Skin epidermis (tissue), 12 donors: ENCODE measurements at regions not wholly inside any gene's neighbourhood (a gene's known extent, or its start where the extent isn't known, plus 50 kb on each side); places are given as distances from the start of the nearest gene placed in this dataset.
"Not testable (repeated sequence)": the region's sequence is repeated elsewhere in the genome, so short reads cannot be mapped to it uniquely, and the experiment has no call there.

Source experiments
- H3K27ac ChIP-seq, 21 experiments: fragments of 200-600 bp; sonication (generic) in 11 of 21; one replicate each; pipeline ENCODE4 v1.5.0; 2020; ENCODE audit warnings: mild to moderate bottlenecking in 3 of 21, inconsistent platforms in 2 of 21, moderate library complexity in 2 of 21
- H3K4me3 ChIP-seq, 7 experiments: fragments of 200-600 bp; sonication (generic) in 2 of 7; one replicate each; pipeline ENCODE4 v1.5.0; 2020; ENCODE audit warnings: inconsistent platforms in 2 of 7, mild to moderate bottlenecking in 2 of 7, moderate library complexity in 1 of 7

- no peak overlapping the region for H3K4me3 ChIP-seq
- no peak overlapping the region for H3K27ac ChIP-seq
Measured at GRCh38 chr11:81866896-81867295, 866.8 kb downstream of the FAM181B start.

- H3K27ac ChIP-seq, result no peak overlapping the region
- H3K4me3 ChIP-seq, result no peak overlapping the region
Measured at GRCh38 chr11:81857386-81857785, 876.3 kb downstream of the FAM181B start.

- Histone ChIP-seq H3K27ac (no peak overlapping the region), H3K4me3 (no peak overlapping the region)
Measured at GRCh38 chr11:81853791-81854190, 879.9 kb downstream of the FAM181B start.

GRCh38 chr11:81852896-81853295, 880.8 kb downstream of the FAM181B start:
- H3K27ac ChIP-seq, result no peak overlapping the region
- no peak overlapping the region for H3K4me3 ChIP-seq

- Histone ChIP-seq H3K27ac (no peak overlapping the region), H3K4me3 (no peak overlapping the region)
Measured at GRCh38 chr11:81840380-81840779, 893.3 kb downstream of the FAM181B start.

- Histone ChIP-seq H3K27ac (no peak overlapping the region), H3K4me3 (no peak overlapping the region)
Measured at GRCh38 chr11:81839976-81840375, 893.7 kb downstream of the FAM181B start.

GRCh38 chr11:81839016-81839415, 894.6 kb downstream of the FAM181B start:
- Histone ChIP-seq H3K27ac (no peak overlapping the region), H3K4me3 (no peak overlapping the region)

- Histone ChIP-seq H3K4me3 (no peak overlapping the region), H3K27ac (no peak overlapping the region)
Measured at GRCh38 chr11:81829976-81830375, 903.7 kb downstream of the FAM181B start.

- Histone ChIP-seq H3K27ac (no peak overlapping the region), H3K4me3 (no peak overlapping the region)
Measured at GRCh38 chr11:81825346-81825745, 908.3 kb downstream of the FAM181B start.

- Histone ChIP-seq H3K27ac (no peak overlapping the region), H3K4me3 (no peak overlapping the region)
Measured at GRCh38 chr11:81819462-81819861, 914.2 kb downstream of the FAM181B start.

GRCh38 chr11:81804858-81805257, 928.8 kb downstream of the FAM181B start:
- Histone ChIP-seq H3K27ac (no peak overlapping the region), H3K4me3 (no peak overlapping the region)

- Histone ChIP-seq H3K27ac (no peak overlapping the region), H3K4me3 (no peak overlapping the region)
Measured at GRCh38 chr11:81802591-81802990, 931.1 kb downstream of the FAM181B start.

- no peak overlapping the region for H3K27ac ChIP-seq
- no peak overlapping the region for H3K4me3 ChIP-seq
Measured at GRCh38 chr11:81792416-81792815, 941.2 kb downstream of the FAM181B start.

GRCh38 chr11:81787584-81788049, 946.0 kb downstream of the FAM181B start:
- Histone ChIP-seq H3K4me3 (no peak overlapping the region), H3K27ac (no peak overlapping the region)

- Histone ChIP-seq H3K4me3 (no peak overlapping the region), H3K27ac (no peak overlapping the region)
Measured at GRCh38 chr11:81772166-81772565, 961.5 kb downstream of the FAM181B start.

- H3K27ac ChIP-seq, H3K4me3 ChIP-seq: not testable (repeated sequence)
Measured at GRCh38 chr11:81769906-81770305, 963.8 kb downstream of the FAM181B start.

- Histone ChIP-seq H3K27ac (no peak overlapping the region), H3K4me3 (no peak overlapping the region)
Measured at GRCh38 chr11:81756864-81757595, 976.6 kb downstream of the FAM181B start.

- Histone ChIP-seq H3K4me3 (no peak overlapping the region), H3K27ac (no peak overlapping the region)
Measured at GRCh38 chr11:81749245-81749644, 984.4 kb downstream of the FAM181B start.

- H3K4me3 ChIP-seq, result no peak overlapping the region
- no peak overlapping the region for H3K27ac ChIP-seq
Measured at GRCh38 chr11:81744336-81745116, 989.1 kb downstream of the FAM181B start.

- Histone ChIP-seq H3K4me3 (no peak overlapping the region), H3K27ac (no peak overlapping the region)
Measured at GRCh38 chr11:81725701-81726100, 1008.0 kb downstream of the FAM181B start.

GRCh38 chr11:81717695-81718094, 1016.0 kb downstream of the FAM181B start:
- H3K27ac ChIP-seq, result no peak overlapping the region
- no peak overlapping the region for H3K4me3 ChIP-seq
